A549 (cell line): ENCODE measurements at regions not wholly inside any gene's neighbourhood (a gene's known extent, or its start where the extent isn't known, plus 50 kb on each side); places are given as distances from the start of the nearest gene placed in this dataset.

Experiments
- ATAC-seq, 2 experiments: fragments of 200-7000 bp in 1 of 2; fragments of >200 bp in 1 of 2; cut with Nextera tagmentation in 1 of 2; cut with Tn5 transposase in 1 of 2; 3 replicates each; pipeline versions ENCODE4 v1.8.0 to v1.9.1; 2018 to 2020; ENCODE audit warnings: mild to moderate bottlenecking in 1 of 2, moderate library complexity in 1 of 2
- CTCF ChIA-PET: fragments of 300-600 bp; sonication (Branson Sonifier 250); formaldehyde crosslinking; extraction: SDS; loops from one replicate; lab custom pipeline; 2021; ENCODE audit warnings: antibody characterized with exemption, inconsistent platforms; lab: Yijun Ruan, JAX
- POLR2A ChIA-PET: fragments of 350-600 bp; formaldehyde crosslinking; extraction: SDS; loops from one replicate; lab custom pipeline; 2021; ENCODE audit warnings: antibody characterized with exemption, inconsistent platforms; lab: Yijun Ruan, JAX
- DNase-seq, 2 experiments: peaks; one replicate each; pipeline versions ENCODE4 v3.0.0 to v3.0.0-alpha.2; 2011 to 2016; ENCODE audit warnings: low read depth in 1 of 2, low spot score in 1 of 2
- FAIRE-seq: peaks from 2 replicates; lab custom pipeline; 2011; peaks lifted over from hg19 to GRCh38; lab: Jason Lieb, UNC
- H3K27ac ChIP-seq, 2 experiments: fragments of >200 bp; sonication (Bioruptor Twin); formaldehyde crosslinking; 3 replicates each; pipeline ENCODE4 v1.5.1; 2016 to 2017
- H3K4me1 ChIP-seq: fragments of >200 bp; sonication (Bioruptor Twin); formaldehyde crosslinking; 3 replicates; pipeline ENCODE4 v1.6.1; 2016
- H3K4me2 ChIP-seq: fragments of >200 bp; sonication (Bioruptor Twin); formaldehyde crosslinking; 3 replicates; pipeline ENCODE4 v1.6.1; 2016
- H3K4me3 ChIP-seq: fragments of >200 bp; sonication (Bioruptor Twin); formaldehyde crosslinking; 3 replicates; pipeline ENCODE4 v1.5.1; 2016
- H3K9me3 ChIP-seq: fragments of >200 bp; sonication (Bioruptor Twin); formaldehyde crosslinking; 3 replicates; pipeline ENCODE4 v1.6.1; 2016
- BHLHE40 ChIP-seq: IDR thresholded peaks from 2 replicates; pipeline ENCODE4 v1.6.1; 2012; ENCODE audit warnings: low read depth, low read length, inconsistent platforms
- CBX8 ChIP-seq: fragments of 200-600 bp; sonication (generic); IDR thresholded peaks from 2 replicates; pipeline ENCODE4 v1.6.1; 2016
- CHD4 ChIP-seq: fragments of 200-600 bp; sonication (generic); IDR thresholded peaks from 2 replicates; pipeline ENCODE4 v1.6.1; 2016; ENCODE audit warnings: antibody characterized with exemption, mild to moderate bottlenecking, borderline replicate concordance
- CTCF ChIP-seq: fragments of >200 bp; sonication (Bioruptor Twin); formaldehyde crosslinking; IDR thresholded peaks from 3 replicates; pipeline ENCODE4 v1.5.1; 2016
- E2F6 ChIP-seq: IDR thresholded peaks from 2 replicates; pipeline ENCODE4 v1.6.1; 2012; ENCODE audit warnings: low read depth, borderline replicate concordance
- EHMT2 ChIP-seq: fragments of 200-600 bp; sonication (generic); IDR thresholded peaks from 2 replicates; pipeline ENCODE4 v1.6.1; 2016; ENCODE audit warnings: antibody characterized with exemption, low read depth, mild to moderate bottlenecking, moderate library complexity
- EP300 ChIP-seq, 2 experiments: fragments of >200 bp; sonication (Bioruptor Twin); formaldehyde crosslinking; IDR thresholded peaks; 2 replicates in 1 of 2; 3 replicates in 1 of 2; pipeline ENCODE4 v1.6.1; 2016 to 2017
- ESRRA ChIP-seq: fragments of 150-350 bp; IDR thresholded peaks from 2 replicates; pipeline ENCODE4 v1.6.1; 2014; ENCODE audit warnings: mild to moderate bottlenecking, low read length, borderline replicate concordance
- FOSL2 ChIP-seq, 2 experiments: fragments of 450-650 bp in 1 of 2; fragments of >200 bp in 1 of 2; sonication (Bioruptor Twin) in 1 of 2; formaldehyde crosslinking; IDR thresholded peaks; 2 replicates each; pipeline versions ENCODE4 v1.5.0 to v1.6.1; 2016 to 2020; ENCODE audit warnings: mild to moderate bottlenecking in 1 of 2, moderate library complexity in 1 of 2
- HDAC2 ChIP-seq: fragments of 200-600 bp; sonication (generic); IDR thresholded peaks from 2 replicates; pipeline ENCODE4 v1.6.1; 2016
- HES2 ChIP-seq: fragments of >200 bp; sonication (Bioruptor Twin); formaldehyde crosslinking; IDR thresholded peaks from 2 replicates; pipeline ENCODE4 v1.6.1; 2016
- HEYL ChIP-seq: fragments of 250-450 bp; sonication (Bioruptor Pico); IDR thresholded peaks from 2 replicates; pipeline ENCODE4 v1.8.0; 2021; ENCODE audit warnings: mild to moderate bottlenecking, moderate library complexity
- HMGXB4 ChIP-seq: fragments of 250-450 bp; sonication (Bioruptor Pico); IDR thresholded peaks from 2 replicates; pipeline ENCODE4 v1.5.0; 2021; ENCODE audit warnings: mild to moderate bottlenecking, moderate library complexity, borderline replicate concordance
- HOXA7 ChIP-seq: fragments of 250-450 bp; sonication (Bioruptor Pico); IDR thresholded peaks from 2 replicates; pipeline ENCODE4 v1.5.0; 2020; ENCODE audit warnings: mild to moderate bottlenecking, moderate library complexity
- JUN ChIP-seq, 2 experiments: fragments of >200 bp; sonication (Bioruptor Twin); formaldehyde crosslinking; IDR thresholded peaks; 2 replicates in 1 of 2; 3 replicates in 1 of 2; pipeline ENCODE4 v1.6.1; 2016 to 2017
- MAZ ChIP-seq: fragments of 150-350 bp; IDR thresholded peaks from 2 replicates; pipeline ENCODE4 v1.6.1; 2014; ENCODE audit warnings: antibody characterized with exemption, low read depth, low read length, borderline replicate concordance
- RAD21 ChIP-seq, 2 experiments: fragments of >200 bp in 1 of 2; sonication (Bioruptor Twin) in 1 of 2; formaldehyde crosslinking in 1 of 2; IDR thresholded peaks in 1 of 2; conservative IDR thresholded peaks in 1 of 2; 2 replicates in 1 of 2; 3 replicates in 1 of 2; pipeline ENCODE4 v1.6.1; 2012 to 2018; ENCODE audit warnings: inconsistent platforms in 1 of 2
- RARB ChIP-seq: fragments of 250-450 bp; sonication (Bioruptor Pico); IDR thresholded peaks from 2 replicates; pipeline ENCODE4 v1.8.0; 2021; ENCODE audit warnings: mild to moderate bottlenecking, moderate library complexity
- RNF2 ChIP-seq: fragments of 200-600 bp; sonication (generic); IDR thresholded peaks from 2 replicates; pipeline ENCODE4 v1.6.1; 2016; ENCODE audit warnings: low read depth, mild to moderate bottlenecking, antibody characterized with exemption, moderate library complexity, borderline replicate concordance
- SMC3 ChIP-seq: fragments of >200 bp; sonication (Bioruptor Twin); formaldehyde crosslinking; IDR thresholded peaks from 3 replicates; pipeline ENCODE4 v1.6.1; 2018; ENCODE audit warnings: inconsistent platforms
- TFCP2L1 ChIP-seq: fragments of 250-450 bp; sonication (Bioruptor Pico); IDR thresholded peaks from 2 replicates; pipeline ENCODE4 v1.5.0; 2021; ENCODE audit warnings: mild to moderate bottlenecking
- TP53 ChIP-seq: fragments of 250-450 bp; sonication (Bioruptor Pico); IDR thresholded peaks from 2 replicates; pipeline ENCODE4 v1.5.0; 2021; ENCODE audit warnings: mild to moderate bottlenecking, moderate library complexity
- ZC3H11A ChIP-seq: fragments of 450-650 bp; IDR thresholded peaks from 2 replicates; pipeline ENCODE4 v1.6.1; 2014; ENCODE audit warnings: antibody characterized with exemption, mild to moderate bottlenecking
- ZNF302 ChIP-seq: fragments of 250-450 bp; sonication (Bioruptor Pico); IDR thresholded peaks from 2 replicates; pipeline ENCODE4 v1.9.0; 2021; ENCODE audit warnings: inconsistent platforms, mild to moderate bottlenecking, moderate library complexity
- WGBS: methylation state at CpG from one replicate; pipeline ENCODE4 v1.1.6; 2017; ENCODE audit errors: missing lambda C conversion rate; 5-methylcytosine and 5-hydroxymethylcytosine counted together
- TF ChIP-seq, protein P1 (sequence below): IDR thresholded peaks from 2 replicates; pipeline ENCODE4 v1.6.1; 2012
- TF ChIP-seq, protein P2 (sequence below): IDR thresholded peaks from 2 replicates; pipeline ENCODE4 v1.6.1; 2012

- ATAC-seq (no peak), FAIRE-seq (no peak)
- POLR2A ChIA-PET, result no interaction called here
These were observed 267.2 kb downstream of the PARN start for GRCh38 chr16:14362774-14363371.

DNA sequence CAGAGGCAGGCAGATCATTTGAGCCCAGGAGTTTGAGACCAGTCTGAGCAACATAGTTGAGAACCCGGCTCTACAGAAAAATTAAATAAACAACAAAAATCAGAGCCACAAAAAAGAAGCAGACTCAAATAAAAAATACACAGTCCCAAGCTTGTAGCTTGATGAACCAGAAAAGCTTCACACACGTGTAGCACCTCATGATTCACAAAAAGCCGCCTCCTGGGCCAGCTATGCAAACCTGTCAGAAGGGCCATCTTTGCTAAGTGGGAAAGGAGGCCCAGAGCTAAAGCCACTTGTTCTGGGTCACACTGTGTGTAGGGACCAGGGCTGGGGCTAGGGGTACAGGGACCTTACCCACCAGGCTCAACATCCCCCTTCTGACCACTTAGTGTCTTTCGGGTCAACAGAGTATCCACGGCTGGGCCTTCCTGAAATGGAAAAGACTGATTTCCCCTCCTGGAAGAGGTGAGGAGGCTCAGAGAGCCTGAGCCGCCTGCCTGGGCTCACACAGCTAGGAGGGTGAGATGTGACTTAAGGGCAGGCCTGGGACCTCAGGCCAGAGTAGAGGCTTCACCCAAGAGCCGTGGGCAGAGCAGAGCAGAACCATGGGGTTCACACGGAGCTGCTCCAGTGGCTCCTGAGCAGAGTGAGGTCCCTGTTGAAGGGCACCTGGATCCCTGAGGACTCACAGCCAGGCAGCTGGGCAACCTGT, 269.6 kb downstream of the PARN start:
- H3K4me2 ChIP-seq, result no peak overlapping the region
- ATAC-seq (no peak), DNase-seq (no peak), FAIRE-seq (no peak)
- CTCF ChIA-PET, result interaction anchor here (1.1 to 4.1 kb wide), 4 partner anchors 16 to 168 kb away, joined by 3 to 13 read pairs (median 4); no protein-coding TSS in a partner anchor
- WGBS, result 94% methylated on average over 6 of the region's 8 CpGs
- peak overlapping the region; percentile 98 to 99 for H3K27ac ChIP-seq
- no peak overlapping the region for H3K4me3 ChIP-seq
- H3K4me1 ChIP-seq, result peaks cover 43% of the 10 kb centered on the region
- POLR2A ChIA-PET, result interaction anchor here (0.6 kb wide), 1 partner anchor 9 kb away, joined by 3 read pairs; no protein-coding TSS in a partner anchor
- H3K9me3 ChIP-seq, result no peaks in the 10 kb centered on the region
- TF ChIP-seq HEYL (CRISPR knock-in tag), result no peak
- TF ChIP-seq FOSL2 (IDR thresholded peaks at IDR 0.05), result no peak
- no peak for TF ChIP-seq FOSL2 (CRISPR knock-in tag; IDR thresholded peaks at IDR 0.05)
- no peak for TF ChIP-seq RNF2
- no peak for TF ChIP-seq HMGXB4 (CRISPR knock-in tag)
- TF ChIP-seq HDAC2, result no peak
- TF ChIP-seq E2F6, result no peak
- no peak for TF ChIP-seq ZNF302 (CRISPR knock-in tag)

More at GRCh38 chr16:14362774-14363371, 267.2 kb downstream of the PARN start:
- H3K27ac ChIP-seq, result peak overlapping the region; percentile 98 to 99
- CTCF ChIA-PET, result interaction anchor here (0.5 to 4.1 kb wide), 6 partner anchors 14 to 439 kb away, joined by 3 to 13 read pairs (median 4); no protein-coding TSS in a partner anchor
- peak overlapping the region; percentile 75; the same call in 2 of the 3 replicates for H3K4me2 ChIP-seq
- peaks cover 45% of the 10 kb centered on the region for H3K4me1 ChIP-seq
- DNase-seq, result no peak
- TF ChIP-seq, protein P1, sequence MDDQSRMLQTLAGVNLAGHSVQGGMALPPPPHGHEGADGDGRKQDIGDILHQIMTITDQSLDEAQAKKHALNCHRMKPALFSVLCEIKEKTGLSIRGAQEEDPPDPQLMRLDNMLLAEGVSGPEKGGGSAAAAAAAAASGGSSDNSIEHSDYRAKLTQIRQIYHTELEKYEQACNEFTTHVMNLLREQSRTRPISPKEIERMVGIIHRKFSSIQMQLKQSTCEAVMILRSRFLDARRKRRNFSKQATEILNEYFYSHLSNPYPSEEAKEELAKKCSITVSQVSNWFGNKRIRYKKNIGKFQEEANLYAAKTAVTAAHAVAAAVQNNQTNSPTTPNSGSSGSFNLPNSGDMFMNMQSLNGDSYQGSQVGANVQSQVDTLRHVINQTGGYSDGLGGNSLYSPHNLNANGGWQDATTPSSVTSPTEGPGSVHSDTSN, result no peak
- TF ChIP-seq MAZ (no peak), HOXA7 (CRISPR knock-in tag) (no peak), E2F6 (no peak), JUN (IDR thresholded peaks at IDR 0.05) (no peak), EP300 (IDR thresholded peaks at IDR 0.05) (no peak), CTCF (no peak), CHD4 (no peak), SMC3 (no peak), TFCP2L1 (CRISPR knock-in tag) (no peak), CBX8 (no peak), BHLHE40 (no peak), EHMT2 (no peak), ESRRA (no peak), RAD21 (conservative IDR thresholded peaks at IDR 0.05 in 1 of 2, IDR thresholded peaks at IDR 0.05 in 1 of 2) (no peak), ZC3H11A (no peak), RARB (CRISPR knock-in tag) (no peak), TP53 (no peak), HES2 (no peak)
- TF ChIP-seq, protein P2, sequence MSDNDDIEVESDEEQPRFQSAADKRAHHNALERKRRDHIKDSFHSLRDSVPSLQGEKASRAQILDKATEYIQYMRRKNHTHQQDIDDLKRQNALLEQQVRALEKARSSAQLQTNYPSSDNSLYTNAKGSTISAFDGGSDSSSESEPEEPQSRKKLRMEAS, result no peak
- H3K9me3 ChIP-seq, result peaks cover 7% of the 10 kb centered on the region
- no peak overlapping the region for H3K4me3 ChIP-seq
- 96% methylated on average over 20 of the region's 20 CpGs for WGBS
